ENCODE measurements at regions not wholly inside any gene's neighbourhood (a gene's known extent, or its start where the extent isn't known, plus 50 kb on each side); places are given as distances from the start of the nearest gene placed in this dataset.

DNA sequence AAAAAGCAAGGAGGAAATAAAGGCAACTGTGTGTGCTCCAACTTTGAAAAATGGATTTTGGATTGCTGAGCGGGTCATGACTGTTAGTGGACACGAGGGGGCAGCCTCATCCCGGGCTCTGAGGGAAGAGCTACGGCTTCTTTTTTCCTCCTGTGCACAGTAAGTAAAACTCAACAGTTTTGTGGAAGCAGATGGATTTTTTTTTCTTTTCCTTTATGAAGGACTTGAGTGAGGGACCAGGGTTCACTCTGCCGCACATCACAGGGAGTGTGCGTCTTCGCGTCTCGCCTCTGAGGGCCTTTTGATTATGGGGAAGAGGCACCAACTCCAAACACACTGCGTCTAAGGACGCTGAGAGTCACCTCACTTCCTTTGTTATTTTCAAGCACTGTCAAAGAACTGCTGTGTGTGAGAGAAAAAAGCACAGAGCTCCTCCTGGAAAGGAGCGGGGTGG lies 80.3 kb upstream of the GOT2 start:
- Histone ChIP-seq H3K27ac (ENCODE audit: extremely low read length, insufficient read depth, low read length) (no peak overlapping the region), H3K4me2 (ENCODE audit: low read depth, low read length) (peak overlapping the region; percentile 57), H4K20me1 (ENCODE audit: insufficient read depth, low read length) (no peaks in the 10 kb centered on the region), H3K4me1 (ENCODE audit: insufficient read depth, low read length) (0 out of 2 replicates have a peak, but pooled peaks cover 4% of the 10 kb centered on the region), H3K9me3 (ENCODE audit: low read length) (no peaks in the 10 kb centered on the region), H3K9ac (ENCODE audit: insufficient read depth, low read depth, low read length) (no peak overlapping the region), H3K27me3 (ENCODE audit: control insufficient read depth in 1 of 2, insufficient read depth in 2 of 2, low read length in 2 of 2) (no peaks in the 10 kb centered on the region; a peak in 1 of 5 replicates), H3K79me2 (ENCODE audit: insufficient read depth, low read length) (no peaks in the 10 kb centered on the region), H3K36me3 (replicated peaks in 1 of 2; ENCODE audit: control insufficient read depth in 1 of 2, insufficient read depth in 2 of 2, low read length in 2 of 2) (no peaks in the 10 kb centered on the region), H3K4me3 (replicated peaks in 1 of 3; ENCODE audit: insufficient read depth in 1 of 3, low read depth in 2 of 3, low read length in 3 of 3) (no peak overlapping the region; a peak in 1 of 6 replicates), H2AFZ (ENCODE audit: low read length) (peak overlapping the region; percentile 31)
- ChIA-PET CTCF (ENCODE audit: low intra/inter-chr PET ratio, low total read pairs) (interaction anchor here (1.6 kb wide), 1 partner anchor 1389 kb away, joined by 5 read pairs; no protein-coding TSS in a partner anchor), POLR2A (no interaction called here)
- BruUV-seq (replicated peaks), result no TSS peak
- FAIRE-seq, result peak; percentile 67
- DNase-seq (ENCODE audit: low spot score), result peak; percentile 16
- in situ Hi-C loops (cut with HindIII; ENCODE audit: extremely low pct_ligation_motif_present, low pct_unique_long_range_greater_than_20kb) (no loop called here), intact Hi-C loops (cut with micrococcal nuclease; ENCODE audit: unreplicated experiment) (no loop called here)
- ATAC-seq, result peak; percentile 89
- WGBS (ENCODE audit: low lambda C conversion rate), result 9% methylated on average over 12 of the region's 12 CpGs
- TF ChIP-seq, protein P1, sequence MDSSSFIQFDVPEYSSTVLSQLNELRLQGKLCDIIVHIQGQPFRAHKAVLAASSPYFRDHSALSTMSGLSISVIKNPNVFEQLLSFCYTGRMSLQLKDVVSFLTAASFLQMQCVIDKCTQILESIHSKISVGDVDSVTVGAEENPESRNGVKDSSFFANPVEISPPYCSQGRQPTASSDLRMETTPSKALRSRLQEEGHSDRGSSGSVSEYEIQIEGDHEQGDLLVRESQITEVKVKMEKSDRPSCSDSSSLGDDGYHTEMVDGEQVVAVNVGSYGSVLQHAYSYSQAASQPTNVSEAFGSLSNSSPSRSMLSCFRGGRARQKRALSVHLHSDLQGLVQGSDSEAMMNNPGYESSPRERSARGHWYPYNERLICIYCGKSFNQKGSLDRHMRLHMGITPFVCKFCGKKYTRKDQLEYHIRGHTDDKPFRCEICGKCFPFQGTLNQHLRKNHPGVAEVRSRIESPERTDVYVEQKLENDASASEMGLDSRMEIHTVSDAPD (CRISPR knock-in tag; IDR thresholded peaks at IDR 0.05), result no peak
- TF ChIP-seq, protein P2, sequence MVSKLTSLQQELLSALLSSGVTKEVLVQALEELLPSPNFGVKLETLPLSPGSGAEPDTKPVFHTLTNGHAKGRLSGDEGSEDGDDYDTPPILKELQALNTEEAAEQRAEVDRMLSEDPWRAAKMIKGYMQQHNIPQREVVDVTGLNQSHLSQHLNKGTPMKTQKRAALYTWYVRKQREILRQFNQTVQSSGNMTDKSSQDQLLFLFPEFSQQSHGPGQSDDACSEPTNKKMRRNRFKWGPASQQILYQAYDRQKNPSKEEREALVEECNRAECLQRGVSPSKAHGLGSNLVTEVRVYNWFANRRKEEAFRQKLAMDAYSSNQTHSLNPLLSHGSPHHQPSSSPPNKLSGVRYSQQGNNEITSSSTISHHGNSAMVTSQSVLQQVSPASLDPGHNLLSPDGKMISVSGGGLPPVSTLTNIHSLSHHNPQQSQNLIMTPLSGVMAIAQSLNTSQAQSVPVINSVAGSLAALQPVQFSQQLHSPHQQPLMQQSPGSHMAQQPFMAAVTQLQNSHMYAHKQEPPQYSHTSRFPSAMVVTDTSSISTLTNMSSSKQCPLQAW (CRISPR knock-in tag; IDR thresholded peaks at IDR 0.05), result 0 out of 2 replicates have a peak, but pooled peaks have one; percentile 38
- TF ChIP-seq SSRP1 (CRISPR knock-in tag; IDR thresholded peaks at IDR 0.05) (no peak), ZNF501 (CRISPR knock-in tag; IDR thresholded peaks at IDR 0.05) (0 out of 2 replicates have a peak, but pooled peaks have one; percentile 43), JUN (CRISPR knock-in tag; IDR thresholded peaks at IDR 0.05) (no peak), ZNF569 (CRISPR knock-in tag; IDR thresholded peaks at IDR 0.05; ENCODE audit: borderline replicate concordance) (no peak), RAD21 (CRISPR knock-in tag; IDR thresholded peaks at IDR 0.05) (peak; percentile 84), ZNF878 (CRISPR knock-in tag; IDR thresholded peaks at IDR 0.05) (no peak), CHD4 (IDR thresholded peaks at IDR 0.05; ENCODE audit: borderline replicate concordance, low read length) (no peak), SIX1 (CRISPR knock-in tag; IDR thresholded peaks at IDR 0.05; ENCODE audit: borderline replicate concordance) (no peak), IRF2 (CRISPR knock-in tag; IDR thresholded peaks at IDR 0.05) (no peak)
- TF ChIP-seq, protein P3, sequence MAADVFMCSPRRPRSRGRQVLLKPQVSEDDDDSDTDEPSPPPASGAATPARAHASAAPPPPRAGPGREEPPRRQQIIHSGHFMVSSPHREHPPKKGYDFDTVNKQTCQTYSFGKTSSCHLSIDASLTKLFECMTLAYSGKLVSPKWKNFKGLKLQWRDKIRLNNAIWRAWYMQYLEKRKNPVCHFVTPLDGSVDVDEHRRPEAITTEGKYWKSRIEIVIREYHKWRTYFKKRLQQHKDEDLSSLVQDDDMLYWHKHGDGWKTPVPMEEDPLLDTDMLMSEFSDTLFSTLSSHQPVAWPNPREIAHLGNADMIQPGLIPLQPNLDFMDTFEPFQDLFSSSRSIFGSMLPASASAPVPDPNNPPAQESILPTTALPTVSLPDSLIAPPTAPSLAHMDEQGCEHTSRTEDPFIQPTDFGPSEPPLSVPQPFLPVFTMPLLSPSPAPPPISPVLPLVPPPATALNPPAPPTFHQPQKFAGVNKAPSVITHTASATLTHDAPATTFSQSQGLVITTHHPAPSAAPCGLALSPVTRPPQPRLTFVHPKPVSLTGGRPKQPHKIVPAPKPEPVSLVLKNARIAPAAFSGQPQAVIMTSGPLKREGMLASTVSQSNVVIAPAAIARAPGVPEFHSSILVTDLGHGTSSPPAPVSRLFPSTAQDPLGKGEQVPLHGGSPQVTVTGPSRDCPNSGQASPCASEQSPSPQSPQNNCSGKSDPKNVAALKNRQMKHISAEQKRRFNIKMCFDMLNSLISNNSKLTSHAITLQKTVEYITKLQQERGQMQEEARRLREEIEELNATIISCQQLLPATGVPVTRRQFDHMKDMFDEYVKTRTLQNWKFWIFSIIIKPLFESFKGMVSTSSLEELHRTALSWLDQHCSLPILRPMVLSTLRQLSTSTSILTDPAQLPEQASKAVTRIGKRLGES (CRISPR knock-in tag; IDR thresholded peaks at IDR 0.05; ENCODE audit: borderline replicate concordance), result no peak
- TF ChIP-seq, protein P4, sequence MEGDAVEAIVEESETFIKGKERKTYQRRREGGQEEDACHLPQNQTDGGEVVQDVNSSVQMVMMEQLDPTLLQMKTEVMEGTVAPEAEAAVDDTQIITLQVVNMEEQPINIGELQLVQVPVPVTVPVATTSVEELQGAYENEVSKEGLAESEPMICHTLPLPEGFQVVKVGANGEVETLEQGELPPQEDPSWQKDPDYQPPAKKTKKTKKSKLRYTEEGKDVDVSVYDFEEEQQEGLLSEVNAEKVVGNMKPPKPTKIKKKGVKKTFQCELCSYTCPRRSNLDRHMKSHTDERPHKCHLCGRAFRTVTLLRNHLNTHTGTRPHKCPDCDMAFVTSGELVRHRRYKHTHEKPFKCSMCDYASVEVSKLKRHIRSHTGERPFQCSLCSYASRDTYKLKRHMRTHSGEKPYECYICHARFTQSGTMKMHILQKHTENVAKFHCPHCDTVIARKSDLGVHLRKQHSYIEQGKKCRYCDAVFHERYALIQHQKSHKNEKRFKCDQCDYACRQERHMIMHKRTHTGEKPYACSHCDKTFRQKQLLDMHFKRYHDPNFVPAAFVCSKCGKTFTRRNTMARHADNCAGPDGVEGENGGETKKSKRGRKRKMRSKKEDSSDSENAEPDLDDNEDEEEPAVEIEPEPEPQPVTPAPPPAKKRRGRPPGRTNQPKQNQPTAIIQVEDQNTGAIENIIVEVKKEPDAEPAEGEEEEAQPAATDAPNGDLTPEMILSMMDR (CRISPR knock-in tag; IDR thresholded peaks at IDR 0.05), result peak; percentile 87
- TF ChIP-seq, protein P5, sequence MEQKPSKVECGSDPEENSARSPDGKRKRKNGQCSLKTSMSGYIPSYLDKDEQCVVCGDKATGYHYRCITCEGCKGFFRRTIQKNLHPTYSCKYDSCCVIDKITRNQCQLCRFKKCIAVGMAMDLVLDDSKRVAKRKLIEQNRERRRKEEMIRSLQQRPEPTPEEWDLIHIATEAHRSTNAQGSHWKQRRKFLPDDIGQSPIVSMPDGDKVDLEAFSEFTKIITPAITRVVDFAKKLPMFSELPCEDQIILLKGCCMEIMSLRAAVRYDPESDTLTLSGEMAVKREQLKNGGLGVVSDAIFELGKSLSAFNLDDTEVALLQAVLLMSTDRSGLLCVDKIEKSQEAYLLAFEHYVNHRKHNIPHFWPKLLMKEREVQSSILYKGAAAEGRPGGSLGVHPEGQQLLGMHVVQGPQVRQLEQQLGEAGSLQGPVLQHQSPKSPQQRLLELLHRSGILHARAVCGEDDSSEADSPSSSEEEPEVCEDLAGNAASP (CRISPR knock-in tag; IDR thresholded peaks at IDR 0.05; ENCODE audit: borderline replicate concordance), result no peak
- TF ChIP-seq, protein P6, sequence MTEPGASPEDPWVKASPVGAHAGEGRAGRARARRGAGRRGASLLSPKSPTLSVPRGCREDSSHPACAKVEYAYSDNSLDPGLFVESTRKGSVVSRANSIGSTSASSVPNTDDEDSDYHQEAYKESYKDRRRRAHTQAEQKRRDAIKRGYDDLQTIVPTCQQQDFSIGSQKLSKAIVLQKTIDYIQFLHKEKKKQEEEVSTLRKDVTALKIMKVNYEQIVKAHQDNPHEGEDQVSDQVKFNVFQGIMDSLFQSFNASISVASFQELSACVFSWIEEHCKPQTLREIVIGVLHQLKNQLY (CRISPR knock-in tag; IDR thresholded peaks at IDR 0.05), result no peak

All from HepG2 (cell line).